ENCODE measurements at regions not wholly inside any gene's neighbourhood (a gene's known extent, or its start where the extent isn't known, plus 50 kb on each side); places are given as distances from the start of the nearest gene placed in this dataset.

DNA sequence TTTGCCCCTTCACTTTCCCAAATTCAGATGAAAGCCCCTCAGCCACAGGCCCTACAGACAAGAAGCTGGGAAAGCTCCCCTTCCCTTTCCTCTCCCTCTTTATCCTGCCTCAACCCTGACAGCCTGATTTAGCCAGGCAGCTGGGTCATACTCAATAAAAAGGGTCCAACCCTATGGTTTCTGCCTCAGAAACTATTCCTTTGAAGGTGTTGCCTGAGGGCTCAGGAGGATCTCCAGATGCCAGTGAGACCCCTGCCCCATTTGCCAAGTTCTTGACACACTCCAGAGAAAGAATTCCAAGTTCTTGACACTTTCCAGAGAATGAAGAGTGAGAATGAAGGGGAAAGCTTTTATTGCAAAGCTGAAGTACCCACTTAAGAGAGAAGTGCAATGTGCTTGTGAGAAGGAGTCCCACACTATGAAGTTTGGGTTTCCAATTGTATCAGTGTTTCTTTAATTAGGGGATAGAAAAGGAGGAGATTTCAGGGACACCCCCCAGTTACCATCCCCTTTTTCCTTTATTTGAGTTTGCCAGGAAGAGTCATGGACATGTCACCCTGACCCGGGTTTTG is 576.2 kb downstream of the METTL4 start:
- no peak for TF ChIP-seq TCF4 (CRISPR knock-in tag; IDR thresholded peaks at IDR 0.05; ENCODE audit: borderline replicate concordance)
- no peak for TF ChIP-seq TOX (CRISPR knock-in tag; IDR thresholded peaks at IDR 0.05; ENCODE audit: borderline replicate concordance)
- TF ChIP-seq CSDC2 (CRISPR knock-in tag; IDR thresholded peaks at IDR 0.05): no peak
- TF ChIP-seq, protein P1, sequence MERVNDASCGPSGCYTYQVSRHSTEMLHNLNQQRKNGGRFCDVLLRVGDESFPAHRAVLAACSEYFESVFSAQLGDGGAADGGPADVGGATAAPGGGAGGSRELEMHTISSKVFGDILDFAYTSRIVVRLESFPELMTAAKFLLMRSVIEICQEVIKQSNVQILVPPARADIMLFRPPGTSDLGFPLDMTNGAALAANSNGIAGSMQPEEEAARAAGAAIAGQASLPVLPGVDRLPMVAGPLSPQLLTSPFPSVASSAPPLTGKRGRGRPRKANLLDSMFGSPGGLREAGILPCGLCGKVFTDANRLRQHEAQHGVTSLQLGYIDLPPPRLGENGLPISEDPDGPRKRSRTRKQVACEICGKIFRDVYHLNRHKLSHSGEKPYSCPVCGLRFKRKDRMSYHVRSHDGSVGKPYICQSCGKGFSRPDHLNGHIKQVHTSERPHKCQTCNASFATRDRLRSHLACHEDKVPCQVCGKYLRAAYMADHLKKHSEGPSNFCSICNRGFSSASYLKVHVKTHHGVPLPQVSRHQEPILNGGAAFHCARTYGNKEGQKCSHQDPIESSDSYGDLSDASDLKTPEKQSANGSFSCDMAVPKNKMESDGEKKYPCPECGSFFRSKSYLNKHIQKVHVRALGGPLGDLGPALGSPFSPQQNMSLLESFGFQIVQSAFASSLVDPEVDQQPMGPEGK (CRISPR knock-in tag; IDR thresholded peaks at IDR 0.05; ENCODE audit: borderline replicate concordance): no peak
- no peak for TF ChIP-seq ZNF70 (CRISPR knock-in tag; IDR thresholded peaks at IDR 0.05)
- no peak for TF ChIP-seq ISL1 (CRISPR knock-in tag; IDR thresholded peaks at IDR 0.05)
- no peak for ATAC-seq

DNA sequence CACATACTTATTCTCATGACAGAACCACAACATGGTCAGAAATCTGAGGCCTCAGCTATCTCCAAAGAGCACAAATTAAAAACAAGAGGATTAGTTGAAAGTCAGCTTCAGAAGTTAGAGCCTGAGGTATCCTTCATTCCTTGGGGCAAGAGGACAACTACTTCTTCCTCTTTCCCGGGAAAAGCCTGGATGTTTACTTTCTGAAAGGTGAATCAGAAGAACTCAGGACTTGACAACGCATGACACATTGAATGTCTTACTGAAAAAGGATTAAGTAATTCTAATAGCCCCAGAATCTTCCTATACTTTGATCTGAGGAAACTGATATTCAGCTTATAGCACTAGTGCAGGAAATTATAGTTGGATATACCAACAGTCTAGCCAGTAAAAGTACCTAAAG is 573.2 kb downstream of the METTL4 start:
- TF ChIP-seq TCF4 (CRISPR knock-in tag; IDR thresholded peaks at IDR 0.05; ENCODE audit: borderline replicate concordance): no peak
- TF ChIP-seq BACH2 (CRISPR knock-in tag; IDR thresholded peaks at IDR 0.05; ENCODE audit: borderline replicate concordance): no peak
- TF ChIP-seq, protein P2, sequence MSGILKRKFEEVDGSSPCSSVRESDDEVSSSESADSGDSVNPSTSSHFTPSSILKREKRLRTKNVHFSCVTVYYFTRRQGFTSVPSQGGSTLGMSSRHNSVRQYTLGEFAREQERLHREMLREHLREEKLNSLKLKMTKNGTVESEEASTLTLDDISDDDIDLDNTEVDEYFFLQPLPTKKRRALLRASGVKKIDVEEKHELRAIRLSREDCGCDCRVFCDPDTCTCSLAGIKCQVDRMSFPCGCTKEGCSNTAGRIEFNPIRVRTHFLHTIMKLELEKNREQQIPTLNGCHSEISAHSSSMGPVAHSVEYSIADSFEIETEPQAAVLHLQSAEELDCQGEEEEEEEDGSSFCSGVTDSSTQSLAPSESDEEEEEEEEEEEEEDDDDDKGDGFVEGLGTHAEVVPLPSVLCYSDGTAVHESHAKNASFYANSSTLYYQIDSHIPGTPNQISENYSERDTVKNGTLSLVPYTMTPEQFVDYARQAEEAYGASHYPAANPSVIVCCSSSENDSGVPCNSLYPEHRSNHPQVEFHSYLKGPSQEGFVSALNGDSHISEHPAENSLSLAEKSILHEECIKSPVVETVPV (CRISPR knock-in tag; IDR thresholded peaks at IDR 0.05): no peak
- TF ChIP-seq, protein P3, sequence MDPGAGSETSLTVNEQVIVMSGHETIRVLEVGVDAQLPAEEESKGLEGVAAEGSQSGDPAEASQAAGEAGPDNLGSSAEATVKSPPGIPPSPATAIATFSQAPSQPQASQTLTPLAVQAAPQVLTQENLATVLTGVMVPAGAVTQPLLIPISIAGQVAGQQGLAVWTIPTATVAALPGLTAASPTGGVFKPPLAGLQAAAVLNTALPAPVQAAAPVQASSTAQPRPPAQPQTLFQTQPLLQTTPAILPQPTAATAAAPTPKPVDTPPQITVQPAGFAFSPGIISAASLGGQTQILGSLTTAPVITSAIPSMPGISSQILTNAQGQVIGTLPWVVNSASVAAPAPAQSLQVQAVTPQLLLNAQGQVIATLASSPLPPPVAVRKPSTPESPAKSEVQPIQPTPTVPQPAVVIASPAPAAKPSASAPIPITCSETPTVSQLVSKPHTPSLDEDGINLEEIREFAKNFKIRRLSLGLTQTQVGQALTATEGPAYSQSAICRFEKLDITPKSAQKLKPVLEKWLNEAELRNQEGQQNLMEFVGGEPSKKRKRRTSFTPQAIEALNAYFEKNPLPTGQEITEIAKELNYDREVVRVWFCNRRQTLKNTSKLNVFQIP (CRISPR knock-in tag; IDR thresholded peaks at IDR 0.05; ENCODE audit: borderline replicate concordance, low read depth): no peak
- TF ChIP-seq ISL1 (CRISPR knock-in tag; IDR thresholded peaks at IDR 0.05): no peak
- no peak for ATAC-seq

DNA sequence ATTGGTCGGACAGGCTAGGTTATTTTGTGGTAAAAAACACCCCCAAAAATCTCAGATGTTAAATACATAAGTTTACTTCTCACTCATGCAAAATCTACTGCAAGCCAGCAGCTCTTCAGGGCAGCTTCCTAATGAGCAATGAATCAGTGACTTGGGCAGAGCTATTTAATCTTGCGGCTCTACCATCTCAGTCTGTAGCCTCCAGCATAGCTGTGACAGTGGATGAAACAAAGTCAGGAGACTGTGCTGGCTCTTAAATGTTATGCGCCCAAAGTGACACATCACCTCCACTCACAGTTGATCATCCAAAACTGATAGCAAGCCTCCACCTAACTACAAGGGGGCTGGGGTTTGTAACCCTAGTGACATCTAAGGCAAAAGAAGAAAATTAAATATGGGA is 571.9 kb downstream of the METTL4 start:
- ATAC-seq: no peak
- TF ChIP-seq BACH2 (CRISPR knock-in tag; IDR thresholded peaks at IDR 0.05; ENCODE audit: borderline replicate concordance) (no peak), GLIS3 (CRISPR knock-in tag; IDR thresholded peaks at IDR 0.05) (no peak), ARNTL (CRISPR knock-in tag; IDR thresholded peaks at IDR 0.05; ENCODE audit: borderline replicate concordance, low read depth) (no peak), ZFP30 (CRISPR knock-in tag; IDR thresholded peaks at IDR 0.05) (no peak), RARB (CRISPR knock-in tag; IDR thresholded peaks at IDR 0.05) (no peak), CSDC2 (CRISPR knock-in tag; IDR thresholded peaks at IDR 0.05) (no peak), SNAI2 (CRISPR knock-in tag; IDR thresholded peaks at IDR 0.05) (no peak), TCF4 (CRISPR knock-in tag; IDR thresholded peaks at IDR 0.05; ENCODE audit: borderline replicate concordance) (no peak)
- TF ChIP-seq, protein P1 (CRISPR knock-in tag; IDR thresholded peaks at IDR 0.05; ENCODE audit: borderline replicate concordance): no peak
- TF ChIP-seq, protein P4, sequence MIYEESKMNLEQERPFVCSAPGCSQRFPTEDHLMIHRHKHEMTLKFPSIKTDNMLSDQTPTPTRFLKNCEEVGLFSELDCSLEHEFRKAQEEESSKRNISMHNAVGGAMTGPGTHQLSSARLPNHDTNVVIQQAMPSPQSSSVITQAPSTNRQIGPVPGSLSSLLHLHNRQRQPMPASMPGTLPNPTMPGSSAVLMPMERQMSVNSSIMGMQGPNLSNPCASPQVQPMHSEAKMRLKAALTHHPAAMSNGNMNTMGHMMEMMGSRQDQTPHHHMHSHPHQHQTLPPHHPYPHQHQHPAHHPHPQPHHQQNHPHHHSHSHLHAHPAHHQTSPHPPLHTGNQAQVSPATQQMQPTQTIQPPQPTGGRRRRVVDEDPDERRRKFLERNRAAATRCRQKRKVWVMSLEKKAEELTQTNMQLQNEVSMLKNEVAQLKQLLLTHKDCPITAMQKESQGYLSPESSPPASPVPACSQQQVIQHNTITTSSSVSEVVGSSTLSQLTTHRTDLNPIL (CRISPR knock-in tag; IDR thresholded peaks at IDR 0.05; ENCODE audit: low read depth): no peak
- TF ChIP-seq, protein P3 (CRISPR knock-in tag; IDR thresholded peaks at IDR 0.05; ENCODE audit: borderline replicate concordance, low read depth): no peak

DNA sequence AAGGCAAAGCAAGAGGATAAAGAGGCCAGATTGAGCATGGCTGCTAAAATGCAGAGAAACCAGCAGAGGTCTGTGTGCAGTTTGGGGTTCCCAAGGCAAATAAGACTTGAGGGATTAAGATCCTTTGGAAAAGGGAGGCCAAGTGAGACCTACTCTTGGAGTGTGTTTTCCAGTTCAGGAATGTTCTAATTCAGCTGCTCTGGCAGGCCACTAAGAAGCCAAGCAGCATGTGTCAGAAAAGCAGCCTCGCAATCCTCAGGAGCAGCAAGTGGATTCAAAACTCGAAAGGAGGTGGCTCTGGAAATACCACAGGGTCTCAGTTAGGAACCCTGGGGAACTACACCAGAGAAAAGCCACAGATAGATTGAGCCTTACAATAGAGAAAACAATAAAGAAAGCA is 569.2 kb downstream of the METTL4 start:
- TF ChIP-seq ZNF565 (CRISPR knock-in tag; conservative IDR thresholded peaks at IDR 0.05; ENCODE audit: low read depth) (no peak), CSDC2 (CRISPR knock-in tag; IDR thresholded peaks at IDR 0.05) (no peak), SNAI2 (CRISPR knock-in tag; IDR thresholded peaks at IDR 0.05) (no peak), ZC3H10 (CRISPR knock-in tag; IDR thresholded peaks at IDR 0.05) (no peak), ZNF70 (CRISPR knock-in tag; IDR thresholded peaks at IDR 0.05) (no peak), GLIS3 (CRISPR knock-in tag; IDR thresholded peaks at IDR 0.05) (no peak), TCF4 (CRISPR knock-in tag; IDR thresholded peaks at IDR 0.05; ENCODE audit: borderline replicate concordance) (no peak), ZFP30 (CRISPR knock-in tag; IDR thresholded peaks at IDR 0.05) (no peak)
- TF ChIP-seq, protein P3 (CRISPR knock-in tag; IDR thresholded peaks at IDR 0.05; ENCODE audit: borderline replicate concordance, low read depth): no peak
- TF ChIP-seq, protein P1 (CRISPR knock-in tag; IDR thresholded peaks at IDR 0.05; ENCODE audit: borderline replicate concordance): no peak
- TF ChIP-seq, protein P4 (CRISPR knock-in tag; IDR thresholded peaks at IDR 0.05; ENCODE audit: low read depth): no peak
- ATAC-seq: no peak

Data from SK-N-SH treated with all-trans-retinoic acid at 6 μM for 48 hours (cell line).